HG02973 (cell line): ENCODE measurements at regions not wholly inside any gene's neighbourhood (a gene's known extent, or its start where the extent isn't known, plus 50 kb on each side); places are given as distances from the start of the nearest gene placed in this dataset.

Experiments
- ATAC-seq: cut with Tn5 transposase; IDR thresholded peaks from one replicate; pipeline ENCODE4 v1.9.1; 2021; ENCODE audit warnings: moderate library complexity; ENCODE audit not compliant: unreplicated experiment

DNA sequence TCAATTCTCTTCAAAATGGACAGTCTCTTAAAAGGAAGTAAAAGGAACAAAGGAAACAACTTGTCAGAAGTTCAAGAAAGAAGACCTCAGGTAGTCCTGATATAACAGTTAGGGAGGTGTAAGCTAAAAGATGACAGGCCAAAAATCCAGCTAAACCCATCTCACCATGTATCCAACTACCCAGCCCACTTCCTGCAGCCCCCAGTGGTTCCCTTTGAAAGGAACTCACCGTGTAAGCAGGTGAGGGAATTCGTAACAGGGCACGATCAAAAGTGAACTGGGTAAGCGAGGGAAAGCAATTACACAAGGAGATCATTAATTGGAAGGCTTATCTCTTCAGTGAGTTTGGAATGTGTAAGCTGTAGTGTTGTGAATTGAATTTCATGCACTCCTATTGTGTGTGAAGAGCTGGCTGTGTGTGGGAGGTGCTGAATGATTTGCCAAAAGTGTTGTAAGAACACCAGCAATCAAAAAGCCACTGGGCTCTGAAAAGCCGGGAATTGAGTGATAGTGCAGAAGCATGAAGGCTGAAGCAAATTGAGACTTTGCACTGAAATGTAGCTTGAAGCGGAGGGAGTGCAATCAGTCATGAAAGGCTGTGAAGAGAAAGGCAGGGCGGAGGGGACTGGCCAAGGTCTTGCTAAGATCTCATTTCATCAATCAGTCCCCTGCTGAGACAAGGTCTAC, 914.2 kb upstream of the LCORL start:
- no peak for ATAC-seq

DNA sequence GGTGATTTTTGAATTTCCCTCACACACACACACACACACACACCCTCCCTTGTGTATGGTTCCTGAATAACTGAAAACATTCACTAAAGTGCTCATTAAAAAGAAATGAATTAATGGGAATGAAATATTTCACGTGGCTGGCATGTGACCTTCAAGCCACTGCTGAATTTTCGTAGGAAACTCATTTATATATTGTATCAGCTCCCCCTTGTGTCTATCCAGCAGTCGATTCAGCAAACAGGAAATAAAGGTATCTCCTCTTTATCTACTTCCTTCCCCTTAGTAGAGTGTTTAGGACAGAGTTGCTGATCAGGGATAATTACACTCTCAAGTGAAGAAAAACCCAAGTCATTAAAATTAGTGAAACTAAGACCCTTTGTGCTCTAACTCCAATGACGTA, 912.6 kb upstream of the LCORL start:
- ATAC-seq, result no peak

DNA sequence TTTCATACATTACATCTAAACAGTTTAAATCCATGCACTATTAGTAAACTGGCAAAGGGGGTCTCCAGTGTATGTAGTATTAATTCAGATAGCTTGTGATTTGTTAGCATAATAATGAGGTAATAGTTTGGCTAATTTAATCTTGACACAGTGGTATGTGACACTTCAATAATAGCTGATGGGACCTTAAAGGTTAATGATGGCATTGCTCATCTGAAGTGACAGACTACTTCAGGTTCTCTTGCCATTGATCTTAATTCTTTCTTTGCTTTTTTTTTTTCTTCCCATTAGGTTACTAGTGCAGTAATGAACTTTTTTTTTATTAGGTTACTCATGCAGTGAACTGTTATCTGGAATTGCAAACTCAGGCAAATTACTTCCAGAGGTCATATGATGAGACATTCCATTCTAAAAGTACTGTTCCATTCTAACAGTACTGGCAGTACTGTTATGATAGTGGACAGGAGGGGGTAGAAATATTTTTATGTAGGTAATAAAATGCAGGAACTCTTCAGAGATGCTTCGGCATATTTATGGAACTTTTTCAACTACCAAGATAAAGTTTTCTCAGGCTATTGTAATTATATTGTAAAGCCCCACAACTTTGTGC, 911.3 kb upstream of the LCORL start:
- no peak for ATAC-seq

DNA sequence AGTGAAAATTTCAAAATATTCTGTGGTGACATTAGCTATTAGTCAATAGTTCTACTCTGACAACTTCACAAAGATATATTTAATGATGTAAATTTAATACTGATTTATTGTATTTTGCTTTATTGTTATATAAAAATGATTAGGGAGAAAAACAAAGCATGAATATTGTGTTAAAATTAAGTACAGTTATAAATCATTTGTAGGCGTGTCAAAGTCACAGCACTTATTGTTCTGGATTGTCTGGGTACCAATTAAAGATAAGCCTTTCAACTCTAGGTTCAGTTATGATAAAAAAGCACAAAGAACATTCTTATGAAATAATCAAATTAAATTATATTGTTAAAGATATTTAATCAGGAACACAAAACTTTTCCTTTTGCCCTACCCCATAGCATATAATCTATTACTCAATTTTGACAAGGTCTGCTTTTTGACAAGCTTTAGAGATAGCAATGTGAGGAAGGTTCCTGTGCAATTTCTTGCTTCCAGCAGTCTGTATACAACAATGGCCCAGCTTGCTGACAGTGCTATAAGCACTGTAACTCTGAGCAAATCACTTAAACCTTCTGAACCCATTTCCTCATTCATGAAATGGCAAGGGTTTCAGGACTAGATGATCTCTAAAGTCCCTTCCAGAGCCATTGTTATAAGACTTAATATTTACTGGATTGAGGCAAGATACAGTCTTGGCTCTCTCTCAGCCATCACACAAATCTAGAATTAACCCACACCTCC, 910.3 kb upstream of the LCORL start:
- no peak for ATAC-seq

DNA sequence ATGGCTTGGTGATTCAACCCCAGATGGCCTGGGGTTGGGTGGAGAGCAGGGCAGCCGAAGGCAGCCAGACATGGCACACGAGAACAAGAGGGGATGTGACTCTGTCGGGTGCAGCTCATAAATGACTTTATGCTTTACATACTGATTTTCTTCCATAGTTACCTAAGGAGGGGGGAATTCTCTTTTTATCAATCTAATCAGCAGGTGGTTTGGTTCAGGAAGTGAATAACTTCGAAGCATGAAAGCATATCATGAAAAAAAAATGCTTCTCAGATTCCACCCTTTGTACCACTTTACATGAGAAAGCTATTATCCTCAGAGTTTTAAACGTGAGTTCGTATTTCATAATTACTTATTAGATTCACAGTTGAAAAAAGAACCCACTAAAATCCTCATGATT, 908.9 kb upstream of the LCORL start:
- no peak for ATAC-seq

DNA sequence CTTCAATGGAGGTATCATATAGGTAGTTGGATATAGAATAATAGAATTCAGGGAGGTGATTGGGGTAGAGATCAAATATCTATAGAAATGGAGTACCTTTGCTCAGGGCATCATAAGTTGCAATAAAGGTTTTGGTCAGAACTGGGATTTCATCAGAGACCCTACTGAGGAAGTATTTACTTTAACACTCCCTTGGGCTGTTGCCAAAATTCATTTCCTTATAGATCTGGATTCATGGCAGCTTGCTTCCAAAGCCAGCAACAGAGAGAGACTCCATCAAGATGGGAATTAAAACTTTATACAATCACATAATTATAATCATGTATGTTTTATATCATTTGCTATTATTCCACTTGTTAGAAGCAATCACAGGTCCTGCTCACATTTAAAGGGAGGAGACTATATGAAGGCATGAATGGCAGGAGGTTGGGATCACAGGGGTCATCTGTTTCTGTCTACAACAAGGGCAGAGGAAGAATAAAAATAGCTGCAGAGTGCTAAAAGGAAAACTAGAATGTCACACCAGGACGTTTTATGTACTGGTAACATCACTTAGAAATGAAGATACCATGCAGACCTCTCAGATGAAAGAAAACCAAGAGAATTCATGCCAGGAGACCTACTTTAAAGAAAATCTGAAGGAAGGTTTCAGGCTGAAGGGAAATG, 902.1 kb upstream of the LCORL start:
- no peak for ATAC-seq

DNA sequence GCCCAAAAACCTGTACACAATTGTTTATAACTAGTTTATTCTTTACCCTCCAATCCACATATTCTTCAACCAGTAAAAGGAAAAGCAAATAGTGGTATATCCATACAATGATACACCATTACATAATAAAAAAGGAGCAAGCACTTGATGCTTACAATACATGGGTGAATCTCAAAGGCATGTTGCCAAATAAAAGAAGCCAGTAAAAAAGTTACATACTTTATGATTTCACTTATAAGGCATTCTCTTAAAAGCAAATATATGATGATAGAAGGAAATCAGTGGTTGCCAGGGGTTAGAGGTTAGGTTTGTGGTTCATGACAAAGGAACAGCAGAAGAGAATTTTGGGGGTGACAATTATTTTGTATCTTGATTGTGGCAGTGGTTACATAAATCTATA, 896.1 kb upstream of the LCORL start:
- no peak for ATAC-seq

DNA sequence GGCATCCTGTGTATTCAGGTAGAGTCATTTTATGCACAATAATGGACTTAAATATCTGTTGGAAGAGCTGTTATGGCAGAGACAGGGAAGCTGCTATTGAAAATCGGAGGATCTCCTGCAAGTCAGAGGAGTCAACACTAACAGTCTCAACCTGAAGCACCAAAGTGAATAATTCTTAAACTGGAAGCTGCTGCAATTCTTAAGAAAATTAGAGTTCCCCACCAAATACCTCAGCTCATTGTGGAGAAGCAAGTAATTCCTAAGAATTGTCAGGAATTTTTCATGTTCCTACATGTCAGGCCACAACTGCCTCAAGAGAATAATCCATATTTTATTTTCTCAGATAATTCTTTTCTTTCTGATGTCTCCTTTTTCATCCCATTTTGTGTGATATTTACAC, 892.6 kb upstream of the LCORL start:
- no peak for ATAC-seq

DNA sequence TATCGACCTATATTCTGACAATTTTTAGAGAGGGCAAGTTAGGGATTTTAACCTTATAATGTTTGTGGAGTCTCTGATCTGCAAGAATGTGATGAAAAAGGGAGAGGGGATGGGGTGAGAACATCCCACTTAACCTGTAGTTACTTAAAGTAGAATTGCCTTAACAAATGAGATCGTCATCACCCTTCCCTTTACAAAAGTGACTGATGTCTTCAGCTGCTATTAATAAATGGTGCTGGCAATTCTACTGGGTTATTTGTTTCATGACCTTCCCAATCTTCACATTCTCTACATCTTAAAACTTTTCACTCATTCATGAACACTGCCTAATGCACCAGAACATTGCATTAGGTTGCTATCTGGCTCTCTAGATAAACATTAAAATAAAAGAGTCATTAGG, 873.4 kb upstream of the LCORL start:
- no peak for ATAC-seq

DNA sequence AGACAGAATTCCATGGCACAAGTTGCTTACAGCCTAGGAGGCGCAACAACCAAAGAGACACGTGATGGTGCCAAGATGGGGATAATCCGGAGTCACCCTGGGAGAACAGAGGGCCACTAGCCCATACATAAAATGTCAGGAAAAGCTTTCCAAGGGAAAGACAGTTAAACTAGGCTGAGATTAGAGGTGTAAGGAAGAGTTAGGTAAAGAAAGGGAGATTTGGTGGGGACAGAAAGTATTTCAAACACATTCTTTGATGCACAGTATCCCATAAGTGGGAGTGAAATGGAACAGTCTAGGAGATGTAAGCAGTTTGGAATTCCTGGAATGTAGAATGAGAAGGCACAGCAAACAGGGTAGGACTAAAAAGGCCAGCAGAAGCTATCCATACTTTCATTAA, 860.9 kb upstream of the LCORL start:
- ATAC-seq, result no peak

DNA sequence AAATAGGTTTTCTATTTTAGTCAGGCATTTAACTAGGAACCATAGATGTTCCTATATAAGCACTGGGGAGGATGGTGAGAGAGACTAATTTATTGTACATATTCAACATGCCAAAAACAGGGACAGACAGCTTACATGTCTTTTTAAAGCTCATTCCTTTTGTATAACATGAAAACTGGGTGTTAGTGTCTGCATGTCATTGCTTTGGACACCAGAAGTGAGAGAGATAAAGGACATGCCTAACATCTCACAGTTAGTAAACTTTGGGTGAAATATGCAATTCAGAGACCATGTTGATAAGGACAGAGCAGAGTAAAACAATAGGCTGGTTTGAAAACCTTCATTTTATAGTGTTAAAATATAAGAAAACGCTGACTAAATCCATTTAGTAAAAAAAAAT, 860.0 kb upstream of the LCORL start:
- ATAC-seq, result no peak

DNA sequence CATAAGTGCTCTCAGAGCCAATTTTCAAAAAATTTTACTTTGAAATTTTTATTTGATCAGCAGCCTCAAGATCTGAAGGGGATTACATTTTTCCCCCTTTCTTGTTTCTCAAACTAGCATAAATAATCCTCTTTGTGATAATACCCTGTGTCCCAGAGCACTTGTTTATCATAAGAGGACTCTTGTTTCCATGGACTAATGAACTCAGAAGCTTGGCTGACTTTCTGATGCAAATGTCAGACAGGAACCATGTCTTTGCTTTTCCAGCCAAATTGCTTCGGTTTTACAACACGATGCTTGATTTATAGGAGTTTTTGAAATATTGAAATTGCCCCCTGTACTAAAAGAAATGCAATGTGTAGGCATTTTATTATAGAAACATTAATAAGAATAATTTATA, 859.3 kb upstream of the LCORL start:
- ATAC-seq, result no peak

DNA sequence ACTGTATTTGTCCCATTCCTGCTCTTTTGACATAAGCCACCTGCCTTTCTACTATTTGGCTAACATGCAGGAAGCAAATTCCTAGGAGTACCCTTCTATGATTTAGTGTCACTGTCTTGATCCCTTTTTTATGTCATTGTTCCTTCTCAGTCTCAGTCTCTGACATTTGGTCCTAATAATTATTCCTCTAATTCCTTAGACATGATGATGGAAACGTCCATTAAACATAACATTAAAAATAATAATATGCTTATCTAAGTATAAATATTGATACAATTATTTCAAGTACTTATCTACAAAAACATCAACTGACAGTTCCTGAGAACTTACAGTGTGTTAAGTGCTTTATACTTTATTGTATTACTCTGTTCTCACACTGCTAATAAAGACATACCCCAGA, 857.0 kb upstream of the LCORL start:
- no peak for ATAC-seq

DNA sequence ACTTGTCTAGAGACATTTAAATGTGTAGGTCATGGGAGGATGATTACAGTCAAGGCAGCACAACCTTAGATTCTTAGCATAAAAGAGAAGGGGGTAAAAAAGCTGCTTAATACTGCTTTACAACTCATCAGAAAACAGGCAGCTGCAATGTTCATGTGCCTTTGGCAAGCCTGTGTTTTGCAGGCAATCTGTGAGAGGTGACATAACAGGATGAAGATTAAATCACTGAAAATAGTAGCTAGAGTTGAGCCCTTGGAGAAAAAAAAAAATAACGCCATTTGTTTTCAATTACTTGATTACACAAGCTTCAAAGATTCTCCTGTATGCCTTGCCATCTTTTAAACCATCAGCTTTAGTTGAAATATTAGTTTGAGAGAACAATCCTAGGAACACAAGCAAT, 847.6 kb upstream of the LCORL start:
- no peak for ATAC-seq

DNA sequence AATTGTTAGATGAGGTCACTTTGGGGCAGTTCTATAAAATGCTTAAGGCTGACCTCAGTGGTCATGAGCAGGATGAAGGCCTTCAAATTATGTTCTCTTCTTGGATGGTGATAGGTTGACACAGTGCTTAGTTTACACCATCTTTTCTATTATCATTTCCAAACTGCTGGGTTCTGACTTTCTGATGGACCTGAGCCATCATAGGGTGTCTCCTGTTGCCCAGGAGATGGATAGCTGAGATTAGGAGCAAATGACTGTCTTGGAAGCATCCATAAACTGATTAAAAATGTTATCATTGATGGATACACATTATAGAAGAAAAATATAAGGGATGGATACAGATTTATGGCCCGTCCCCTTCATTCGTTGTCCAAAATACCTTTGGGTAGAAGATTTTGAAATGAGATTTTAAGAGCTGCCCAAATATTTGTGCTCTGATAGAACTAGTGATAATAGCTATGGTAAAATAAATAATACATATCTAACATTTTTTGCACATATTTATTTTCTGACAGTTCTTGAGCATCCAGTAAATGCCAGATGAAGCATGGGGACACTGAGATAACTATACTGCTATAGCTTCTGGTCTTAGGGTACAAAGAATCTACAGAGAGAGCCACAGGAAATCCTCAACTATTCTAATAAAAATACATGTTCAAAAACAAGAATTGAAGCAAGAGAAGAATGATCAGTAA, 839.4 kb upstream of the LCORL start:
- ATAC-seq, result no peak

DNA sequence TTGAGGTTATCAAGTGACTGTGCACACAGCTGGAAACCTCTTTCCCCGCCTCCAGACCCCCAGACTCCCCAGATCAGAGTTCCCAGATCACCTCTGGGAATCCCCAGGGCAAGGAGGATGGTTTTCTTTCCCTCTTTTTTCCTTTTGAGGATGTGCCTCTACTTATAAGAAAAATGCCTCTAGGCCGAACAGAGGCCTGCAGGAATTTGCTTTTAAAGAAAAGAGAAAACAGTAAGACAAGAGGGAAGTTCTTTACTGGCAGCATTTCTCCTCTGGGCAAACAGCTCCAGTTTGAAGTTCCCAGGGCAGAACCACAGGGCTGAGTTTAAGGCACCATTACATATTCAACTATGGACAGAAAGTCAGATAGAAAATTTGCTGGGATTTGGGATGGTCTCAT, 837.9 kb upstream of the LCORL start:
- no peak for ATAC-seq

DNA sequence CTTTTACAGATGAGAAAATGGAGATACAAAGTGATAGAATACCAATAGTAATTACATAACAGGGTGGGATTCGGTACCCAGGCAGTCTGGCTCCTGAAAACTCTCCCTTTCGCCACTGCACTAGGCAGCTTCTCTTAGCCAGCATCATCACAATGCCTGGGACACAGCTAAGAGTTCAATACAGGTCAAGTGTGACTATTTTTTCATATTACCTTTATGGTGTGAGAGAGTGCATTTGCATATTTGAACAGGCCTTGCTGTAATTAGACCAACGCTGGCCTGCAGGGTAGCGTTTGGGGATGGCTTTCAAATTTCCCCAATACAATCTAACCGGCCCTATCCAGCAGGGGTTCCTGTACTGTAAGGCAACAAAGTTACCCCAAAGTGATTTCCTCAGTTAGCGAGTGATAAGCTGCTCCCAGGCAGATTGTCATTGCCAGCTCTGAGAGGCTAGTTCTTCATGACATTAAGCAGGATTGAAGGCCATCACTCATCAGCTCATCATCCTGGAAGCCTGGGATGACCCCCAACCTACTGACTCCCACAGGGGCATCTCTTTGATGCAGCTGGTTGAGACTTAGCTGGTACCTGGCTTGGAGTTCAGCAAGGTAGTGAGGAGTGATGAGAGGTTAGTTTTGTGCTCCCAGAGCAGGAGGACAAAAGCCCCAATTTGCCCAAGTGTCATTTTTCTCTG, 836.8 kb upstream of the LCORL start:
- ATAC-seq, result no peak

DNA sequence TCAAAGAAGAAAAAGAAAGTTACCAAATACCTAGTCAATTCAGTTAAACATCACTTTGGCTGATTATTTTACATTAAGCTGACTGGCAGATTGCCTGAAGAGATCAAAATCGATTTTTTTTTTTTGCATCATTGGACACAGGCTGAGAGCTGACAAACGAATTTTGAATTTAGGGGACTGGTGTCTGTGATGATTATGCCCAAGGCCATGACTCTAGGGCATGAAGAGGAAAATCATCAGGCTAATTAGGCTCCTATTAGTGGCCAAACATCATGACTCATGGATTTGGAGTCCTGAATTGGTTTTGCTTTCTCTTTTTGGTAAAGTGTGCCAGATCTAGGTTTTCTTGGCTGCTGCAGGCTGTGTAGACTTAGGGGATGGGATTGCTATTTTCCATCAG, 829.3 kb upstream of the LCORL start:
- no peak for ATAC-seq

DNA sequence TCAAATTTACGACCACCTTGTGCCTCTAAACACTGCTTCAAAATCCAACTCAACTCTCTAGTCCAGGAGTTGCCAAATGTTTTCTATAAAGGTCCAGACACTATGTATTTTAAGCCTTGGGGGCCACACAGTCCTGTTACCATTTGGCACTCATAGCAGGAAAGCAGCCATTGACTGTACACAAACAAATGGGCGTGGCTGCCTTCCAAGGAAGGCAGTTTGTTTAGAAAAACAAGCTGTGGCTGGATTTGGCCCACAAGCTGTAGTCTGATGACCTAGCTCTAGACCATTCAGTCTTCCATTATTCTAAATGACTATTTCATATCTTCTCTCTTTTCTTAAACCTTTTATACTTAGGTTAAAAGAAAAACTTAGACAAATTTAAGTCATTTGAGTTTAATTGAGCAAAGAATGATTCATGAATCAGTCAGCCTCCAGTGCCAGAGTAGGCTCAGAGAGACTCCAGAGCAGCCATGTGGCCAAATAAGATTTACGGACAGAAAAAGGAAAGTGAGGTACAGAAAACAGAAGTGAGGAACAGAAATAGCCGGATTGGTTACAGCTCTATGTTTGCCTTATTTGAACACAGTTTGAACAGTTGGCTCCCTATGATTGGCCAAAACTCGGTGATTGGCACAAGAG, 825.8 kb upstream of the LCORL start:
- ATAC-seq, result no peak

DNA sequence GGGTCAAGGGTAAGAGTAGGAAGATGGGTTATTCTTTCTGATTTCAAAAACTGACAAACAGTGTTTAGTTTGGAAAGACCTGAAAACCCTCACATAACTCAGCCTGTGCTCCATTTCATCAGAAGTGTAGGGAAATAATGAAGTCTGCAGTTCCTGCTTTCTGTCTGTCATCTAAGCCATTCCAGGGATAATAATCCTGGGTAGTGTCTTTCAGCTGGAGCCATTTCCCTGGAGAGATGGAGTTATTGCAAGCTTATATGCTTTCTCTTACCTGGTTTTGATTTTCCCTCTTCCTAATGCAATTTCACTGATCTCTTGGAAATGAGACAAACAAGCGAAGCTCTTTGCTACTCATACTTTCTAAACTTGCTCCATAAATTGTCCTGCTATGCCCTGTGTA, 824.8 kb upstream of the LCORL start:
- no peak for ATAC-seq
